ENCODE measurements at regions not wholly inside any gene's neighbourhood (a gene's known extent, or its start where the extent isn't known, plus 50 kb on each side); places are given as distances from the start of the nearest gene placed in this dataset.
A peak's percentile ranks its signal among the peaks of the same experiment; 100 is the strongest.

GRCh38 chr4:186934244-186934643 is 210.6 kb upstream of the FAT1 start:
- DNase-seq, result no peak

GRCh38 chr4:186934841-186935443 is 211.3 kb upstream of the FAT1 start:
- no peak for DNase-seq

- no peak for DNase-seq
Measured at GRCh38 chr4:186935901-186936300, 212.2 kb upstream of the FAT1 start.

GRCh38 chr4:186936496-186937375 is 213.1 kb upstream of the FAT1 start:
- DNase-seq, result peak; percentile 80

- no peak for DNase-seq
Measured at GRCh38 chr4:186939226-186939625, 215.6 kb upstream of the FAT1 start.

GRCh38 chr4:186939766-186940165 is 216.1 kb upstream of the FAT1 start:
- DNase-seq, result no peak

GRCh38 chr4:186940476-186940875 is 216.8 kb upstream of the FAT1 start:
- DNase-seq, result no peak

GRCh38 chr4:186942758-186943377 is 219.2 kb upstream of the FAT1 start:
- peak; percentile 33 for DNase-seq

GRCh38 chr4:186943411-186943810 is 219.8 kb upstream of the FAT1 start:
- DNase-seq, result no peak

- DNase-seq, result no peak
Measured at GRCh38 chr4:186946136-186946535, 222.5 kb upstream of the FAT1 start.

GRCh38 chr4:186946682-186947294 is 223.1 kb upstream of the FAT1 start:
- DNase-seq, result peak; percentile 38

- DNase-seq, result peak; percentile 68
Measured at GRCh38 chr4:186948361-186949242, 224.9 kb upstream of the FAT1 start.

- no peak for DNase-seq
Measured at GRCh38 chr4:186949847-186950246, 226.2 kb upstream of the FAT1 start.

- no peak for DNase-seq
Measured at GRCh38 chr4:186952709-186953108, 229.1 kb upstream of the FAT1 start.

GRCh38 chr4:186953599-186954260 is 230.1 kb upstream of the FAT1 start:
- DNase-seq, result no peak

- no peak for DNase-seq
Measured at GRCh38 chr4:186954509-186954908, 230.9 kb upstream of the FAT1 start.

GRCh38 chr4:186954956-186955355 is 231.3 kb upstream of the FAT1 start:
- no peak for DNase-seq

GRCh38 chr4:186957952-186958555 is 234.4 kb upstream of the FAT1 start:
- DNase-seq, result peak; percentile 37

- DNase-seq, result no peak
Measured at GRCh38 chr4:186958726-186959350, 235.2 kb upstream of the FAT1 start.

- no peak for DNase-seq
Measured at GRCh38 chr4:186979961-186980745, 256.5 kb upstream of the FAT1 start.
